Fibroblast of skin of back (primary cell): ENCODE measurements at regions not wholly inside any gene's neighbourhood (a gene's known extent, or its start where the extent isn't known, plus 50 kb on each side); places are given as distances from the start of the nearest gene placed in this dataset.

Experiments
- DNase-seq: peaks from one replicate; pipeline ENCODE4 v3.0.0-alpha.2; 2013

DNA sequence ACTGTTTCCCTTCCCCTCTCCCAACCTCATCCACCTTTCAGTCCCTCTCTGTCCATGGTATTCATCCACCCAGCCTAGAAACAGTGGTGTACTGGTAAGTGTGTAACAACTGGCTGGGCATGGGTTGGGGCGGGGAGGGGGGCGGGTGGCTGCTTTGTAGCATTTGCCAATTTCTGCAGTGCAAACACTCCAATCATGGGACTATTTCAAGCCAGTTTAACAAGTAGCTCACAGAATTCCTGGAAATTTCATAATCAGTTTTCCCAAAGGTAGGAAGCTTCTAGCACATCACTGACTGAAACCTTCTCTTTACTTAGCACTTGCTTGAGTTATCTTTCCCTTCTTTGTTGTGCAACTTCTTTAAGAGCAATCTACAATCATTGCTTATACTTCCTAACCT, 100.8 kb upstream of the WASF3 start:
- DNase-seq, result no peak

DNA sequence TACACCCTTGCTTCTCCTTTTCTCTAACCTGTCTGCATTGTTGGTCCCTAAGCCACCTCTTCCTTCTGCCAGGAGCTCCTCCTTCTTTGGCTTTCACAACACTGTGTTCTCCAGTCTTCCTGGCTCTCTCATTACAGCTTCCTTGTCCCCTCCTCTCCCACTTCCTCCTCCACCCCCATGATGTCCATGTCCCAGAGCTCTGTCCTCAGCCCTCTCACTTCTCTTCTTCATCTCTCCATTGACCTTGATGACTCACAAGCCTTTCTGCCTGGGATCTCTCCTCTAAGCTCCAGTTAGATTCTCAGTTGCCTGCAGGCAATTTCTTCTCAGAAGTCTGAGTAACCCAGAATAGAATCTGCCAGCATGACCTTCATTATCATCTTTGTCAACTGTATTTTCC, 100.3 kb upstream of the WASF3 start:
- no peak for DNase-seq

DNA sequence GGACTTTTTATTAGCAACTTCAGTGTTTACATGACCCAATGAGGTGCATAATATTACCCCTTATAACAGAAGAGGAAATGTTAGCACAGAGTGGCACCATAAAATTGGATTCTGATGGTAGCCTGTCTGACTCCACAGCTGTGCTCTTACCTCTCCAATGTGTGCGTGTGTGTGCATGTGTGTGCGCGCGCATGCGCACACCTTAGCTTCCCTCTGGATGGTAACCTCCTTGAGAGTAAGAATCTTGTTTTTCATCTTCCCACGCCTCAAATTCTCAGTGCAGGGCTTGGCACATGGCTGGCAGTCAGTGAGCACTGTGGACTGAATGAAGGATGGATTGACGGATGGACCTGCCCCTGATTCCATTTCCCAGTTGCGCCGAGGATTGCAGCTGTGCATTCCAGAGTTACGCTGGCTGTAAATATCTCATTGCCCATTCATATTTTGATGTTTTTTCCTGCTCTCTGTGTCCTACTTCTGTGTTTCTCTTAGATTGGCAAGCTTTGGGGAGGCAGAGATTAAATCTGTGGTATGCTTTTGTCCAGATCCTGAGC, 99.2 kb upstream of the WASF3 start:
- DNase-seq, result no peak

DNA sequence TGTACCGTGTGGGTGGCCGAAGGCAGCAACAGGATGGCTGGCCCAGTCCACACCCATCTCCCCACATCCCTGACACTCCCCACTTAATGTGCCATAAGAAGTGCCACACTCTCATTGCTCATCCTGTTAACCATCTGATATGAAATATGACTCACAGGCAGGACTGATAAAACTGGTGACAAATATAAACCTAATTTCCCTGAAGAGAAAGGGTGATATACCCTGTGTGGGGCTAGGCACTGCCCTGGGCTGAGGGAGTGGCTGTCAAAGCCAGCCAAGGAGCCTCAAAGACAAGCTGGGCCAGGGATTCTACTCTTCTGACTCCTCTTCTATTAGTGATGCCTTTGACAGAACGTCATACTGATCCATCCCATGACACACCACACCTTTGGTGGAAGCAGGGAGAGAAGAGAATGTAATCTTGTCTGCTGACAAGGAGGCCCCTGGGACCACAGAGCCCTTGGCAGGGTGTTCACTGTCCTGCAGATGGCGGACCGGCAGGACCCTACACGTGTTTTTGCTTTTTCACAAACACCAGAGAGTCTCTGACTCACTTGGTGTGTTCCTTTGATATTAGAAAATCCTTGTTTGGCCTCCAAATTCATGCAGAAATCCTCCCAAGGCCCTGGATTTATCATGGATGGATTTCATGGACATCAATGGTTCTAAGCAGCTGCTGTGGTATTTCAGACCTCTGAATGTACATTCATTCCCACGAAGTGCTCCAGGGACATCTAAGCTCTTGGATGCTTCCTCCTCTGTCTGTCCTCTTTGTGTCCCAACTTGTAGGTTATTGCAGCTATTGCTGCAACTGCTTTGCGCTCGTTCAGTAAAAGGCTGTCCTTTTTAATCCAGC, 98.0 kb upstream of the WASF3 start:
- DNase-seq, result no peak

DNA sequence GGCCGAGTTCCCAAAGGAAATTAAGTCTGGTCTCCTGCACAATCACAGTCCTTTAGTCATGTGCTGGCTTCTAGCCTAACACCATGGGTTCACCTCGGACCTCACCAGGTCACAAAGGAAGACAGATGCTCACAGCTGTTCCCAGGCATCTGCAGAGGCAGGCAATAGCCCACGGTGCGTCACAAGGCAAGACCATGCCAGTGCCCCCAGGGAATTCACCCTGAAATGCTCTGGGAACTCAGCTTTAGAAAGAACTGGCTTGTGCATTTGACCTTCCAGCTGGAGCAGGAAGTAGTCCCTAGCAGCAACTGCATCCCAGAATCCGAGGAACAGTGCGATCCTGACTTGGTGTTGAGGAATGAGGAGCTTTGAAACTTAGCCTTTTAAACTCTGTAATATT, 96.8 kb upstream of the WASF3 start:
- DNase-seq, result no peak

DNA sequence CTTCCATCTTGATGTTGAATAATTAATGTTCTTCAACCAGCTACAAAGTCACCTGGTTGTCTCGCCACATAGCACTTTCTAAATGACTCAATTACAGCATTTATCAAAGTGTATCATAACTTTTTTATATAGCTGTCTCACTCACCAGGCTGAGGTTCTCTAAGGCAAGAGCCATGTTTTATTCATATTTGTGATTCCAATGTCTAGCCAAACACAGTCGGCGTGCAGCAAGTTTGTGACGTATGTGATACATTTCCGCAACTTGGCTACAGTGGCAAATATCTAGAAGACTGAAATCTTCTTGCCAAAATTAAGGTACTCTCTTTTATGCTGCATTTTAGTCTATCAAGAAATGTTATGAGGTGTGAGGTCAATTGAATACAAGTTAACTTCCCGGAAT, 94.2 kb upstream of the WASF3 start:
- no peak for DNase-seq

DNA sequence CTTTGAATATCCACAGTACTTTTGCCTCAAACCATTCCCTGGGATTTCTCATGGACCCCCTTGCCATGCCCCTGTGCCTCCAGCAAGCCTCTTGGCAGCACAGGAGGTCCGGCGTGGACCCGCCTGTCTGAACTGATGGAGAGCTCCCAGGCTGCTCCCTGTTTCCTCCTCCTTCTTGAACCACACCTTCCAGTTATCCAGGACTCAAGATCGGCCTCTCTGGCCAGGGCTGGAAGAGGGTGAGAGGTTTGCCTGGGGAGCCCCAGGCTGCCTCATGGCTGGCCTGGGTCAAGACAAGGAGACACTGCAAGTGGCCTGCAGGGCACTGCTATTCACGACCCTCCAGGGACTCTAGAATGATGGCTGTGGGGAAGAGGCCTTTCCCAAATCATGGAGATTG, 93.6 kb upstream of the WASF3 start:
- no peak for DNase-seq

DNA sequence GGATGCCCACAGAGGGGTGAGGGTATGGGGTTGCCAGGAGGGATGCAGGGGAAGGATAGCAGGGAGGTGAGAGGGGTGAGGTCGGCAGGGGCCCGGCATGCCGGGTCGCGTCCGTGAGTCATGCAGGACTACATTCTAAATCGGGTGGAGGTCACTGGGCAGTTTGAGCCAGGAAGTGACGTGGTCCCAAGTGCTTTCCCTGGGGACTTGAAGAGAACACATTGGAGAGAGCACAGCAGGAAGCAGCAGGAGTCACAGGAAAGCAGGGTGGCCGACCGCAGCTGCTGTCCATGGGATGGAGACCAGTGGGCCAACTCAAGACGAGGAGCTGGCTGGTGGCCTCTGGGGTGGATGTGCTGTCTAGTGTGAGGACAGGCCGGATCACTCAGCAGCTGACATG, 92.0 kb upstream of the WASF3 start:
- DNase-seq, result no peak

DNA sequence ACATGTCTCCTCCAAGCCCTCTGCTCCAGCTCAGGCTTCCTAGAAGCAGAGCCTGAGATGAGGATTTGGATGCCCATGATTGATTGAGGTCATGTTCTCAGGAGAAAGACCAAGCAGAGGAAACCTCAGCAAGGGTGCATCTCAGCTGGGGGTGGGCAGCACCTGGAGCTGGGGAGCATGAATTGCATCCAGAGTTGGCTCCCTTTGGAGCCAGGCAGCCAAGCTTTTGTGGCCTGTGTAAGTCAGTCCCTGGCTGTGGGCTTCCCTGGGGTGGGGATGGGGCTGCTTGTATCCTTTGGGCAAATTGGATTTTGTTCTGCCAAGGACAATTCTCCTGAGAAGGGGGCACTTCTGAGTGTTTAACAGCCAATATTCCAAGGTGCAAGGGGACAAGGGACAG, 91.5 kb upstream of the WASF3 start:
- DNase-seq, result no peak

DNA sequence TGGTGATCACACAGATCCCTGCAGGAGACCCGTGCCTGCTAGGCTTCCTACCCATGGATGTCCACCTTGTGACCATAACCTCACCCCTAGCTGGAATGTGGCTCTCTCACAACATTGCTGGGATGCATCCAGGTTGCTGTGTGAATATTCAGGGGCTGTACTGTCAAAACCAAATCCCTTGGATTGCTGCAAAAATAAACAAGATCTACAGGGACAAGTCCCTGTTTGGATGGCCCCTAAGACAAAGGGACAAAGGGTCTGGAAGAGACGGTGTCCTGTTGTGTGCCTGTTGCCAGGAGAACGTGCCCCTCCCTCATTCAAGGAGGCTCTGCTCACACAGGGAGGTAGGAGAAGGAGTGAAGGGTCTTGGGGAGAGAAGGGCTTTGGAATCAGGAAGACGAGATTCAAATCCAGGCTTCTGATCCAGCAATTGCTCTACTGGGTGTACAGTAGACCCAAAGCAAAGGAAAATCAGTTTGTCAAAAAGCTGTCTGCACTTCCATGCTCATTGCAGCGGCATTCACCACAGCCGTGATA, 89.2 kb upstream of the WASF3 start:
- DNase-seq, result no peak

DNA sequence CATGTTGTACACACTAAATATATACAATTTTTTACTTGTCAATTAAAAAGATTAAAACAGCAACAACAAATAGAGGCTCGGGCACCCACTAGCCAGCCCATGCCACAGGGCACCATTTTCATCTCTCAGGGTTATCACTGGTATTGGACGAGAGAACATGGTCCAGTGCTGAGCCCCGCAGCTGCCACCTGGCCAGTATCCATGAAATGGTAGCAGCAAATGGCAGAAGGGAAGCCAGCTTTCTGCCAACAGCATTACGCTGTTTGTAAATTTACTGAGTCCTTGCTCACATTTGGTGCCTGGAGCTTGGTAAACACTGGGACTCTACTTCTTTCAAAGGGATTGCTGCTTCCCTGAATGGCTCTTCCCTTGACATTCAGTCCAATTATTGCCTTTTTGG, 87.9 kb upstream of the WASF3 start:
- DNase-seq, result no peak

DNA sequence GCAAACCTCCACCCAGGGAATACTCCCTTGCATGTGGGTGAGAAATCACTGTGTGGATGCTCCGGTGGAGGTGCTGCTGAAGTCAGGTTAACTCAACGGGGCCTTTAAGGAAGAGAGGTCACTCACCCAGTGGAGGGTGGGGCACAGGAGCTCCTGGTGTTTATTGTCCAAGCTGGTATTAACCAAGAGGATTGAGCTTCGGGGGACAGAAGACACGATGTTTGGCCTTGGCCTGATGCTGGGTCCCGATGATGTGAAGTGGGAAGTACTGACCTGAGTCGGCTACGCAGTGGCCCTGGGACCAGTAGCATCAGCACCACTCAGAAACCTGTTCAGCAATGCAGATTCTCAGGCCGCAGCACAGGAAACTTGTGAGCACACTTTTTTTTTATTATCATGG, 85.7 kb upstream of the WASF3 start:
- no peak for DNase-seq

DNA sequence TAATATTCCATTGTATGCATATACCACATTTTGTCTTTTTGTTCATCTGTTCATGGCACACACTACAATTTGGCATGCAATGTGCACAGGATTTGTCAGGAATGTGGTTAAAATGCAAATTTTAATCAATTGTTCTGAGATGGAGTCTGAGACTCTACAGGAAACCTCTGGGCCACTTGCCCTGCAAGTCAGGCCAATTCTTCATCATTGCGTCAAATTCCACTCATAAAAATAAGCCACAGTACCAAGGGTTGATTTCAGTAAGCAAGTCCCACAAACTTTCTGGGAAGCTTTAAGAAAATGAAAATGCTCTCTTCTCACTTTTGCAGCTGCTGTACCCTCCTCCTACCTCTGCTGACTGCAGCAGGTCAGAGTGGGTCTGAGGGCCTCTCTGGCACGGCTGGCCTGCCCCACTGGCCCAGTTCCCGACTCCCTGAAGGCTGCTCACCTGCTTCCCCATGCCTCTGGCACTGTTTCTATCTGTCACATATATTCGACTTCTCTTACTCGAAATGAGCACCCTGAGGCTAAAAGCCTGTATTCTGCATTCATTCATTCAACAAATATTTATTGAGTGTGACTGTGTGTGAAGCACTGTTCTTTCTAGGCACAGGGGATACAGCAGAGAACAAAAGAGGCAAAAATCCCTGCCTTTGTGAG, 83.8 kb upstream of the WASF3 start:
- no peak for DNase-seq

DNA sequence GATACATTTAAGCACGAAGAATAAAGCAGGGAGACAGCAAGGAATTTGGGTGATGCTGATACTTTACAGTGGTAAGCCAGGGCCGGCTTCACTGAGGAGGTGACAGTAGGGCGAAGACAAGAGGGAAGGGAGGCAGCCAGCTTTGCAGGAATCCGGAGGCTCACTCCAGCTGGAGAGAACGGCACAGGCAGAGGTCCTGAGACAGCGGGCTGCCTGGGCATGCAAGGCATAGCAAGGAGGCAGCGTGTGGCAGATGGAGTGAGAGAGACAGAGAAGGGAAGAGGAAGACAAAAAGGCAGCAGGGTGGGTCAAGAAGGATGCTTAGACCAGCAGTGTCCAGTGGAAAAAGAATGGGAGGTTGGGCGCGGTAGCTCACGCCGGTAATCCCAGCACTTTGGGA, 83.2 kb upstream of the WASF3 start:
- no peak for DNase-seq

DNA sequence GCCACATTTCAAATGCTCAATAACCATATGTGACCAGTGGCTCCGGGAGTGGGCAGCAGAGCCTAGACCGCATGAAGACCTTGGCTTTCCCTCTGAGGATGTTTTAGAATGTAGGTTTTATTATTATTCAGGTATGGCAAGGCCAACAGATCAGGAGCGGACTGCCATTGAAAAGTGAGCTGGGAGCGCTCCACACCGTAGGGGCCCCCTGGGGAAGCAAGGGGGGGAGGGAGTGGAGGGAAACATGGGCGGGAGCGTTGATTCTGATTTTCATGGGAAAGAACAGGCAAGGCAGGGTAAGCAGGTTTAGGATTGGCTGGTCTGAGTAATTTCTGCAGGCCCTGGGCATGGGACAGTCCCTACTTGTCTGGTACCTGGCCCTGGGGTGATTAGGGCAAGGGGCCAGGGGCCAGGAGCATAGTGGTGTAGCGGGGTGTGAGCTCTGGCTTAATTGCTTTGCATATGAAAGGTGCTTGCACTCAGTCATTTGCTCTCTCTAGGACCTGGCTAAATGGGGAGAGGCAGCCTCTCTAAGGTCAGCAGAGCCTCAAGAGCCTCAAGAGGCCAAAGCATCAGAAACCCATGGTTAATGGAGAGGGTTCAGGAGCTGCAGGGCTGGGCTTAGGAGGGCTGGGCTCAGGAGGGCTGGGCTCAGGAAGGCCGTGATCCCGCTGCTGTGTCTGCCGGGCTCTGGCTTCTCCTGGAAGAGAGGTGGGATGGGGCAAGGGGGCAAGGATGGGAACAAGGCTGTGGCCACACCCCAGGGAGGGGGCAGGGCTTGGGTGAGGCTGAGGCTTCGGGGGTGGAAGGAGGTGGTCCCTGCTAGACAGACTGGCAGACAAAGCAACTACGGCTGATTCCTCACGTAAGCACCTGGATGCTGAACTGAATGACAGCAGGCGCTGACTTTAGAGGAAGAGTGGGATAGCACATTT, 82.0 kb upstream of the WASF3 start:
- no peak for DNase-seq

DNA sequence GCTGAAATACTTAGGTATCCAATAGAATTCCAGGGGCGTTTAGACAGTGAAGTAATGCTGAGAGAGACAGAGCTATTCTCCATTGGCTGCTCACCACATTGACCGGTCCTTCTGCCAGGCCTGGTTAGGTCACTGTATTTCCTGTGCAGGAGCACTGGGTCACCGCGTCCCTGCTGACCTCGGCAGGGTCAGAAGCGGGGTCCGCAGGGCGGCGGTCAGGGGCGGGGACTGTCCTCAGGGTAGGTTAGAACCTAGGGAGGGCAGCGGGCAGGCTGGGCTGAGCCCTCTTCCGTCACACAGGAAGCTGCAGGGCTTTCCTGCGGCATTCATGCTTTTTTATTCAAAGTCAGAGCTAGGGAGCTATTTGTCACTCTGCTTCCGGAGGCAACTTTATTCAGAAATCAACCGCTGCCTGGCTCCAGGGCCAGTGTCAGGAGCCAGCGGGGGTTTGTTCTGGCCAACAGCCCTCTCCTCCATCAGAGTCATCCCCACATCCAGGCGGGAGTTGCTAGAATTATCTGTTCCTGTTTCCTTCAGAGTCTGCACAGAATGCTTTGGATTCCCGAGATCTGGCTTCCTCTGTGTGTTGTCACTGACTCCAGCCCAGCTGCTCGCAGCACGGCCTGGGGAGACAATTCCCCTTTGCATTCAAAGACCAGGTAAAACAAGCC, 81.2 kb upstream of the WASF3 start:
- no peak for DNase-seq

DNA sequence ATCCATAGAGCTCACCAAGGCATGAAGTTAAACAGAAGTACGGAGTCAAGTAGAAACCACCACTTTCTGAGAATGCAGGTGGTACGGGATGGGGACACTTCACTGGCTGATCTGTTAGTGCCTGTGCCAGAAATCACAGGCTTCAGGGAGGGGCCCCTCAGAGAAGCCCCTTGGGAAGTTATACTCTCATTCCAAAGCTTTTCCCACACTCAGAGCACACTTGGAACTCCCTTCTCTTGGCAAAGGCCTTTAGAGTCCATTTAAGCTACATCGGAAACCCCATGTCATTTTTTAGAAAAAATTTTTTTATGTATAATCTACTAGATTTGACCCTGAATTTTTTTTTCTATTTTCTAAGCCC, 80.7 kb upstream of the WASF3 start:
- no peak for DNase-seq

DNA sequence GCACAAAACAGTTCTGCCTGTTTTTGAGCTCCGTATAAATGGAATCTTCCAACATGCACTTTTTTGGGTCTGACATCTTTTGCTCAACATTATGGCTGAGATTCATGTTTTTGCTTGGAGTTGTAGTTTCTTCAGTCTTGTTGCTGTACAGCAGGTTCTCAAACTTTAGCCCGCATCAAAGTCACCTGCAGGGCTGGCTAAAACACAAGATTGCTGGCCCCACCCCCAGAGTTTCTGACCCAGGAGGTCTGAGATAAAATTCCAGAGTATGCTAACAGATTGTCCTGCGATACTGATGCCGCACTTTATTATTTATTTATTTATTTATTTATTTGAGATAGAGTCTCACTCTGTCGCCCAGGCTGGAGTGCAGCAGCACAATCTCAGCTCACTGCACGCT, 79.8 kb upstream of the WASF3 start:
- no peak for DNase-seq

DNA sequence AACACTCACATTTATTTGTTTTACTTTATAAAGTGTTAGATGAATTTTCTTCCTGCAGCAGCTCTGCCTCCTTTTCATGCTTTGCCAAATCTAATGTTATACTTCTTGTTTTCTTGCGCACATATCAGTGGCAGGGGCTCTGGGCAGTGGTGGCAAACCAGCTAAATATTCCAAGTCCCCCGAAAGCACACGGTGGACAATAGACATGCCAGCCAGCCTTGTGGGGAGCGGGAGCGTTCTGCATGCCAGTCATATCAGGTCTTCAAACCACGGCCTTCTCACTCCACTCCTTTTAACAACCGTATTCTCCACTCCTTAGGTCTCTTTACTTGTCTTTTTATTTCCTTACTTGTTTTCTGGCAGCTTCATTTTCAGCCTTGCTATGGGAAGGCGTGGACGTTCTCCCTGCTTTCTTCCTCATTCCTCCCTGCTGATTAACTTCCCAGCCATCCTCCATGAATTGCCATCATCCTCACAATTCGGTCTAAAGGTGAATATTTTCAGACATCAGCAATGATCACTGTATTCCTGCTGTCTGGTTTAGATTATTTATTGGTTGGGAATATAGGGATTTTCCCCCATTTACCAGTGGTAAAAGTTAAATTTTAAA, 77.1 kb upstream of the WASF3 start:
- DNase-seq, result no peak

DNA sequence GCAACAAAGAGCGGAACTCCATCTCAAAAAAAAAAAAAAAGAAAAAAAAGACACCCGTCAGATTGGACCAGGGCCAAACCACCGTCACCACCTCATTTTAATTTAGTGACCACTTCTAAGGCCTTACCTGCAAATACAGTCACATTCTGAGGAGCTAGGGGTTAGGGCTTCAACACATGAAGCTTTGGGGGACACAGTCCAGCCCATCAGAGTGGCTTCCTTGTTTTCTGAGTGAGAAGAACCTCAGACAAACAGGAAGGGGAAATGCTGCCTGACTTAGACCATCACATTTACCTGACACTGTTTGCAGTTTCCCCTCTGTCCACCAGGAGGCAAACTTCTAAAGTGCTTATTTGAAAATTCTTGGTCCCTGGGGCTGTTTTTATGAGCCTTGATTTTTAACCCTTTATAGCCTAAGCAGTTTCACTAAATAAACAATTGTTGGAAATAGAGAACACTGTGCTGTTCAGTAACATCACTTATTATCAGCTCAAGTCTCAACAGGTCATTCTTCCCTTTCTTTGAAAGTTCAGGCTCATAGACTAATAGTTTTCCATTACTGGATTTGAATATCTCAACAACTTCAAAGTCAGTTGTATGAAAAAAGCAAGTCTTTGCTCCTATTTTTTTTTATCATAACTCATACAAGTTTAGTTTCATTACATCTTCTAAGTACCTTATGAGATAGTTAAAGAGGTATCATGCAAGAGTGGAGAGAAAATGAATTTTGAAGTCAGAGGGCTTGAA, 74.9 kb upstream of the WASF3 start:
- DNase-seq, result peak; percentile 63

DNA sequence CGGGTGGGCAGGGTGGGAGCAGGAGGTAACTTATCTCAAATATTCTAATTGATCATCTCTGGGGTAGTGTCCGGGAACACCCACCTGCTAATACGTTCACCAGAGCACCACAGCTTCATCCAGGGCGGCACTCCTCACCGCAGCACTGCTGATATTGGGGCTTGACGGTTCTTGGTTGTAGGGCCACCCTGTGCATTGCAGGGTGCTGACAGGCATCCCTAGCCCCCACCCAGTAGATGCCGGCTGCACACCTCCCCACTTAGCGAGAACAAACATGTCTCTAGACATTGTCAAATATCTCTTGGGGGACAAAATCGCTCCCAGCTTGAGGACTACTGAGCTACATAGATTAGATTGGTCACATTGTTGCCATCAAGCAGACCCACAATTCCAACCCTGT, 73.9 kb upstream of the WASF3 start:
- no peak for DNase-seq
